IPS-18c (cell line): ENCODE measurements at regions not wholly inside any gene's neighbourhood (a gene's known extent, or its start where the extent isn't known, plus 50 kb on each side); places are given as distances from the start of the nearest gene placed in this dataset.

ENCODE experiments used
- H3K4me3 ChIP-seq: 2 replicates; pipeline ENCODE4 v1.7.0; 2013; ENCODE audit warnings: low read depth, mild to moderate bottlenecking, low read length, moderate library complexity; ENCODE audit not compliant: insufficient read depth
- H3K9me3 ChIP-seq: one replicate; pipeline ENCODE4 v1.6.1; 2013; ENCODE audit warnings: mild to moderate bottlenecking, low read length, moderate library complexity; ENCODE audit not compliant: control insufficient read depth, insufficient read depth

GRCh38 chr4:54359919-54360650 lies 131.0 kb downstream of the PDGFRA start:
- Histone ChIP-seq H3K9me3 (no peaks in the 10 kb centered on the region), H3K4me3 (no peak overlapping the region)

GRCh38 chr4:54363037-54363436 lies 133.9 kb downstream of the PDGFRA start:
- Histone ChIP-seq H3K4me3 (no peak overlapping the region), H3K9me3 (no peaks in the 10 kb centered on the region)

DNA sequence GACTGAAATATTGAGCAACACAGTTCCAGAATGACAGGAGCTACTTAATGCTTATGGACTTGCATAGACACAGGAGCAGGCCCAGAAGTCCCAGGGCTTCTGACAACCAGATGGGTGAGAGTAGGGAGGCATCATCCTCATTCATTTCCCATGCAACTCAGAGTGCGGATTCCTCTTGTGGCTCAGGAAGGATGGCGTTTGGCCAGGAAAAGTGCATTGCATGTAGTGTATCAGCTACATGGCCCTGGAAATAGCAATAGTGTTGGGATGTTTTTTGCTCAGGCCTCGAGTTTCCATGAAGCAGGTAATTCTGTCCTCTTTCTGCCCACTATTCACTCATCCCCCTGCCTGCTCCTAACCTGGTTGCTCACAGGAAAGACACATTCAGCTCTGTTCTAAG lies 136.6 kb downstream of the PDGFRA start:
- no peak overlapping the region for H3K4me3 ChIP-seq
- H3K9me3 ChIP-seq = no peaks in the 10 kb centered on the region

DNA sequence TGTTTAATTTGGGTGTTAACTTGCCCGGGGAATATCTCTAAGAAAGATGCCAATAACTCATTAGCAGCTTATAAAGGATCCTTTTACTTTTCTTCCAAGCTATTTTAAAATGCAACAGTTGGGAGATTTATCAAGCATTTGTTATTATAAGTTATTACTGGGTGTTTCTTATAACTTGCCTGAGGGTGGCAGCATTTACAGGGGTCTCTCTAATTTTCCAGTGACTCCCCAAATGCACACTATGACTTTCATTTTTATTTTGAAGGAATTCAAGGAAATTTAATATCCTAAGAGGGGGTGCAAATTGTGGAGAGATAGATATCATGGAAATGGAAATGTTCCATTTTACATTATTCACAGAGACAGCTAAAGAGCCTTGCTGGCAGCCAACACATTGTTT lies 138.0 kb downstream of the PDGFRA start:
- Histone ChIP-seq H3K4me3 (no peak overlapping the region), H3K9me3 (no peaks in the 10 kb centered on the region)

DNA sequence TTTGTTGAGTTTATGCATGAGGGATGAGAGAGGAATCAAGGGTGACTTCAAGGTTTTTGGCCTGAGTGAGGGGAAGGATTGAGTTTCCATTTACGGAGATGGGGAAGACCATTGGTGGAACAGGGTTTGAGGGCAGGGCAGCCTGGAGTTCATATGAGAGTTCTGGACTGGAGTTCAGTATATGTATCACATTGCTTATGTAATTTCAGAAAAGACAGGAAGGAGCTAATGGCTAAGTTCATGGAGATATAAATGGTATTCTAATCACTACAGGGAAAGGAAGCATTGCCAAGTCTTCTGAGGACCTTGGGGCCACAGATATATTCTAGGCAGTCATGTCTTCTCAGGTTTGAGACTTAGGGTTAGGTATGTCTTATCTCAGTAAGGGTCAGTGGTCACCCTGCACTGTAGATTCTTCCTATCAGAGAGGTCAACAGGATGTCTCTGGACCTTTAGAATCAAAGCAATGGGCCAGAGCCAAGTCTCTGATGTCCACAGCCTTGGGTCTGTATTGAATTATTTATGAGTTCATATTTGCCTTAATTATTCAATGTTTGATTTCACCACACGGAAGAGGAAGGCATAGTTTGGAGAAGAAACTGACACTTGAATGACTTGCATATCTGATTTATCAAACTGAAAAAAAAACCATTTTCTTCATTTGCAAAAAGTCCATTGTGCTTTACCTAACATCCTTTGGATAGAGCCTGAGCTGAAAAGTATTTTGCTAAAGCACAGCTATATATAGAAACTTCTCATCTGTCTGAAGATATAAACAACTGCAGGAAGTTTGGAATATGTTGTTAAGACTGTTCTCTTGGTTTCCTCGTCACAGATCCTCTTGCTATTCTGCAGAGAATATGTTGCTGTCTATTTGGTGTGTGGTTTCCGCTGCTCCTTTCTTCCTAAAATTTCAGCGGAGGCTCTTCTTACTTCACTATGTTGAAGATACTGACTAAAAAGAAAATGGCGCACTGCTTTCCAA lies 139.5 kb downstream of the PDGFRA start:
- Histone ChIP-seq H3K9me3 (no peaks in the 10 kb centered on the region), H3K4me3 (no peak overlapping the region)

- H3K9me3 ChIP-seq = no peaks in the 10 kb centered on the region
- no peak overlapping the region for H3K4me3 ChIP-seq
Measured at GRCh38 chr4:54371173-54371572, 142.1 kb downstream of the PDGFRA start.

DNA sequence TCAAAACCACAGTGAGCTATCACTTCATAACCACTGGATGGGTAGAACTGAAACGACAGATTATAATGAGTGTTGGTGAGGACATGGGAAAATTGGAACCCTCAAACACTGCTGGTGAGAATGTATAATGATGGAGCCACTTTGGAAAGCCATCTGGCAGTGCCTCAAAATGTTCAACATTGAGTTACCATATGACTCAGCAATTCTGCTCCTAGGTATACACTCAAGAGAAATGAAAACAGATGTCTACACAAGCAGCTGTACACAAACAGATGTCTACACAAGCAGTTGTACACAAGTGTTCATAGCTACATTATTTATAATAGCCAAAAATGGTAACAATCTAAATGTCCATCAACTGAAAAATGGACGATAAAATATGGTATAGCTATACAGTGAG lies 143.9 kb downstream of the PDGFRA start:
- Histone ChIP-seq H3K9me3 (no peaks in the 10 kb centered on the region), H3K4me3 (no peak overlapping the region)

DNA sequence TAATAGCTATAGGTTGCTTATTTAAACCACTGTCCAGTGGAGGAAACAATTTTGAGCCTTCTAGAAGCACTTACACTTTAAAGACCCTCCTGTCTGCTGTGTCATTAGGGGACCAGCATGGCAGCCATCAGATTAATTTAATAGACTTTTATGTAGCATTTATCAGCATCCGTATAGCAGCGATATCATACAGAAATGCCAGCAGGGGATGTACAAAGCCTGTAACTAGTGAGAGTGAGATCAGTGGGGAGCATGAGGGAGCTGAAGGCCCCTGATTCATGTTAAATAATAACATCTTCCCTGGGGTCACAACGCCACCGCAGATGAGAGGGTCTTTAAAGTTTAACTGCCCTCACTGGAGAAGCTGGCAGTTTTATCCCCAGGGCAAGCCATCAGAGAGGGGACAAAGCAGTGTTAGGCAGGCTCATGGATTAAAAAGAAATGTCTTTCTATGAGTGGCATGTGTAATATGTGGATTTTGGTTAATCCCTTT lies 144.7 kb downstream of the PDGFRA start:
- H3K4me3 ChIP-seq = no peak overlapping the region
- no peaks in the 10 kb centered on the region for H3K9me3 ChIP-seq

DNA sequence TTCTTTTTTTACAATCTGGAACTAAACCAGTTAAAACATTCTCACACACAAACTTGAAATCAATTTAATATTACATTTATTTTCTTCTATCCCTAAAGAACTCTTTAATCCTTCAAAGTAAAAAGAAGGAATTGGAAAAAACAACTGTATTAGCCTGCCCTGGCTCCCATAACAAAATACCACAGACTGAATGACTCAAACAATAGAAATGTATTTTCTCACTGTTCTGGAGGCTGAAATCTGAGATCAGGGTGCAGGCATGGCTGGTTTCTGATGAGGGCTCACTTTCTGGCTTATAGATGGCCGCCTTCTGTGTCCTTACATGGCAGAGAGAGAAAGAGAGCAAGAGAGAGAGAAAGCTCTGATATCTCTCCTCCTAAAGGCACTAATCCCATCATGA lies 149.4 kb downstream of the PDGFRA start:
- H3K4me3 ChIP-seq = no peak overlapping the region
- H3K9me3 ChIP-seq = no peaks in the 10 kb centered on the region

- H3K4me3 ChIP-seq = no peak overlapping the region
- no peaks in the 10 kb centered on the region for H3K9me3 ChIP-seq
Measured at GRCh38 chr4:54384152-54384551, 155.1 kb downstream of the PDGFRA start.

- no peak overlapping the region for H3K4me3 ChIP-seq
- no peaks in the 10 kb centered on the region for H3K9me3 ChIP-seq
Measured at GRCh38 chr4:54384563-54384962, 155.5 kb downstream of the PDGFRA start.

GRCh38 chr4:54386042-54386669 lies 157.1 kb downstream of the PDGFRA start:
- no peaks in the 10 kb centered on the region for H3K9me3 ChIP-seq
- no peak overlapping the region for H3K4me3 ChIP-seq

GRCh38 chr4:54386693-54387092 lies 157.6 kb downstream of the PDGFRA start:
- Histone ChIP-seq H3K9me3 (no peaks in the 10 kb centered on the region), H3K4me3 (no peak overlapping the region)

DNA sequence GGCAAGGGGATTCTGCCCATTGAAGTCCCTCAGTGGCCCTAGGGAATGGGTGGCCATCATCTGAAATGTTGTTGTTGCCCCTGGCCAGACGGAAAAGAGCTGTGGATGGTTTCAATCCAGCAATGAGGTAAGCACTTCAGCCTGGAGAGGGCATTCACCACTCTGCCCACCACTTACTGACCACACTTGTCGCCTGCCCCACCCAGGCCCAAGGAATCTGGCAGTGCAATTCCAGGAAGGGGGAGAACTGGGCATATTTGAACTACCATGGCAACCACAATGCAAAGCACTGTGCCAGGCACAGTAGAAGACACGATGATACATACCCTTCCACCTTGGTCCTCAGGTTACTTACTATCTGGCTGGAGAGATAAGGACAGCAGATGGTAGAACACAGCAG lies 161.6 kb downstream of the PDGFRA start:
- H3K9me3 ChIP-seq = no peaks in the 10 kb centered on the region
- H3K4me3 ChIP-seq = no peak overlapping the region

DNA sequence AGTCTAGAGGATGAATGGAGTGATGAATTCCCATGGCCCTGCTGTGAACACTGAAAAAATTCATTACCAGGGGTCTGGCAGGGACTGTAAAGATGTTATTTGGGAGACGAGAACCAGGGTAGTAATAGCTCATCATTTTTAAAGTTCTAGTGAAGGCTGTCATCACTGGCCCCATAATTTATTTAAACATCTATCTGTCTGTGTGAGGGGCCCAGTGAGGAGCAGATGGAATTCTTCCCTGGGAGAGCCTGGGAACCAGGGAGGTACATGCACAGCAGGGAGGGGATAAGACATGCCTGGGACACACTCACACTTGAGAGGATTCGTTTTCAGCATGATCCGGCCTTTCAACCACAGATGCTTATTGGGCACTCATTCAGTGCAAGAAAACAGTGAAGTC lies 162.0 kb downstream of the PDGFRA start:
- H3K9me3 ChIP-seq = no peaks in the 10 kb centered on the region

DNA sequence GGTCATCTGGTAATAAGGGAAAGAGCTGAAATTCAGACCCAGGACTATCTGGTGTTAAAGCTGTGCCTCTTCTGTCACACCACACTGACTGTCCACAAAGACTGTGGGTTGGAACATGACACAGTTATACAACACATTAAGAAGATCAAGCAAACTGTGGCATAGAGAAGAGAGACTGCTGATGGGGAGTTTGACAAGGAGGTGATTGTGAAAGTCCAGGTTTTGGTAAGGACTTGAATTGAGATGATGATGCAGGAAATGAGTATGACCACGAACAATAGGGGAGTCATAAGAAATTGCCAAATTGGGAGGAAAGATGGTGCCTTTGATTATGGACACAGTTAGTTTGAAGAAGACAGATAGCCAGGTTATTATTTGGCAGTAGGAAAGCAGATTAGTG lies 163.4 kb downstream of the PDGFRA start:
- Histone ChIP-seq H3K9me3 (no peaks in the 10 kb centered on the region), H3K4me3 (no peak overlapping the region)

More for the DNA sequence above, 162.0 kb downstream of the PDGFRA start:
- H3K4me3 ChIP-seq = no peak overlapping the region

- no peaks in the 10 kb centered on the region for H3K9me3 ChIP-seq
- H3K4me3 ChIP-seq = no peak overlapping the region
Measured at GRCh38 chr4:54393243-54393642, 164.2 kb downstream of the PDGFRA start.
